Hepatocyte (in vitro differentiated cells): ENCODE measurements at regions not wholly inside any gene's neighbourhood (a gene's known extent, or its start where the extent isn't known, plus 50 kb on each side); places are given as distances from the start of the nearest gene placed in this dataset.

Experiments
- CTCF ChIP-seq: fragments of 200-600 bp; sonication (generic); IDR thresholded peaks from 2 replicates; pipeline ENCODE4 v1.5.1; 2016; ENCODE audit warnings: antibody characterized with exemption, mild to moderate bottlenecking; ENCODE audit not compliant: poor library complexity
- EZH2 ChIP-seq: fragments of 200-600 bp; sonication (generic); IDR thresholded peaks from 2 replicates; pipeline ENCODE4 v1.6.1; 2016; ENCODE audit warnings: antibody characterized with exemption, mild to moderate bottlenecking, borderline replicate concordance

GRCh38 chr9:119611565-119611964 lies 242.3 kb upstream of the BRINP1 start:
- TF ChIP-seq CTCF: no peak
- TF ChIP-seq EZH2: no peak
